ENCODE measurements at regions not wholly inside any gene's neighbourhood (a gene's known extent, or its start where the extent isn't known, plus 50 kb on each side); places are given as distances from the start of the nearest gene placed in this dataset.

DNA sequence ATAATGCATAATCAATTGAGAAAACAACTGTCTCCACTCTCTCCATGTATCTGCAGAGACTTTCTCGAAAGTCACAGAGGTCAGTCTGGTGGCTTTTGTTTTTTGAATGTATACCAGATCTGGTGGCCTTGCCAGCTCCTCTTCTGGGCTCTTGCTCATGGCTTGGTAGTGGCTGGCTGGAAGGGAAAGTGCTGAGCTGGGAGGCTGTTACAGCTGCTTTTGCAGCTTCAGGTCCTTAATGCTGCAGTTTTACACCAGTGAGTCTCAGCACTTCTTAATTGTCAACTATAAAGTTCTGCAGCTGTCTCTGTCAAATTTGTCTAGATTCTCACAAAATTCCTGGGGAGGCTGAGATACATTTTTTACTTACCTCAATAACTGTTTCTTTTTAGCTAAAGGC, 390.0 kb downstream of the GRXCR1 start:
- DNase-seq, result no peak
- no peaks in the 10 kb centered on the region for H3K9me3 ChIP-seq
- no peak overlapping the region for H3K27ac ChIP-seq
- no peak overlapping the region for H3K4me3 ChIP-seq
- TF ChIP-seq EP300 (IDR thresholded peaks at IDR 0.05) (no peak), POLR2A (IDR thresholded peaks at IDR 0.05) (no peak)
- TF ChIP-seq, protein P1, sequence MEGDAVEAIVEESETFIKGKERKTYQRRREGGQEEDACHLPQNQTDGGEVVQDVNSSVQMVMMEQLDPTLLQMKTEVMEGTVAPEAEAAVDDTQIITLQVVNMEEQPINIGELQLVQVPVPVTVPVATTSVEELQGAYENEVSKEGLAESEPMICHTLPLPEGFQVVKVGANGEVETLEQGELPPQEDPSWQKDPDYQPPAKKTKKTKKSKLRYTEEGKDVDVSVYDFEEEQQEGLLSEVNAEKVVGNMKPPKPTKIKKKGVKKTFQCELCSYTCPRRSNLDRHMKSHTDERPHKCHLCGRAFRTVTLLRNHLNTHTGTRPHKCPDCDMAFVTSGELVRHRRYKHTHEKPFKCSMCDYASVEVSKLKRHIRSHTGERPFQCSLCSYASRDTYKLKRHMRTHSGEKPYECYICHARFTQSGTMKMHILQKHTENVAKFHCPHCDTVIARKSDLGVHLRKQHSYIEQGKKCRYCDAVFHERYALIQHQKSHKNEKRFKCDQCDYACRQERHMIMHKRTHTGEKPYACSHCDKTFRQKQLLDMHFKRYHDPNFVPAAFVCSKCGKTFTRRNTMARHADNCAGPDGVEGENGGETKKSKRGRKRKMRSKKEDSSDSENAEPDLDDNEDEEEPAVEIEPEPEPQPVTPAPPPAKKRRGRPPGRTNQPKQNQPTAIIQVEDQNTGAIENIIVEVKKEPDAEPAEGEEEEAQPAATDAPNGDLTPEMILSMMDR (IDR thresholded peaks at IDR 0.05), result no peak
- no peaks in the 10 kb centered on the region for H3K27me3 ChIP-seq
- 78 to 90% (median 86%) methylated on average over 1 of the region's 1 CpG for WGBS, 3 donors
- H3K4me1 ChIP-seq (ENCODE audit: insufficient read depth), result no peaks in the 10 kb centered on the region
- intact Hi-C loops (cut with DNase I), result no loop called here
- no peaks in the 10 kb centered on the region for H3K36me3 ChIP-seq

DNA sequence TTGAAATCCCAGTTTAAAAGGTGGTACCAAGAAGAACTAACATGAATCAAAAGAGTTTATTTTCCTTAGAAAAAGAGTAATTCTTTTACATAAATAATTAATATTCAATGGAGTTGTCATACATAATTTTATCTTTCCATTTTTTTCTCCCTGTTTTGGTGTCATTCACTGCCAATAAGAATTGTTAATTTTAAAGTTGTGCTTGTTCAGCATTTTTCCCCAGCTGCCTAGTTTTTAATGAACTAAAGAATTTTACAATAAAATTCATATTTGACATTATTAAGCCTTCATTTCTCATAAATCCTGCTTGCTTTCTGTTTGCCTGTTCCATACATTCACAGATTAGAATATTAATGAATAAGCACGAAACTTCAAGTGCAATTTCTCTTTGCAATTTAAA, 393.6 kb downstream of the GRXCR1 start:
- no peak for DNase-seq
- Histone ChIP-seq H3K9me3 (no peaks in the 10 kb centered on the region), H3K27me3 (no peaks in the 10 kb centered on the region), H3K4me3 (no peak overlapping the region), H3K27ac (no peak overlapping the region), H3K4me1 (ENCODE audit: insufficient read depth) (no peaks in the 10 kb centered on the region), H3K36me3 (no peaks in the 10 kb centered on the region)
- TF ChIP-seq EP300 (IDR thresholded peaks at IDR 0.05), result no peak
- no peak for TF ChIP-seq POLR2A (IDR thresholded peaks at IDR 0.05)
- TF ChIP-seq, protein P1 (IDR thresholded peaks at IDR 0.05), result no peak
- WGBS, 3 donors, result 34 to 83% (median 46%) methylated on average over 1 of the region's 1 CpG
- intact Hi-C loops (cut with DNase I), result no loop called here

DNA sequence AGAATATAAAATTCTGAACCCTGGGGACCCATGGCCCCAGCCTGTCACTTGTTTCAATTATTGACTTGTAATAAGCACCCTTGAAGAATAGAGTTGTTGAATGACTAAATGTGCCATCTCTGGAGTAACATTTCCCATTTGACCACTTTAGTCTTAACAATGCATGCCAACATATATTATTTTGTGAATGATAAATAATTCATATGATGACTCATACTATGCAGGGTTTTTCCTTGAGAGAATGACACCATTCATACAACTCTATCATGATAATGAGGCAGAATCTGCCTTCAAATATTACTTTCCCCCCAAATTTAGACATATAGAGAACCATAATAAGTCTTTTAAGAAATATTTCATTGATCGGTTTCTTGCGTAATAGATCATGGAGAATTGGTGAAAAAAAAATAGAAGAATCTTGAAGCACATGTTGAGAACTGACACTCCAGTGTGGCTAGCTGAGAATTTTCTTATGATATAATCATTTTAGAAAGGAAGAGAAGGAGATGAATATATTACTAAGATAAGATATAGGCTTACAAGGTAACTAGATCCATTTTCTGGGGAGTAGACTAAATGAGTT, 404.5 kb downstream of the GRXCR1 start:
- intact Hi-C loops (cut with DNase I), result no loop called here
- Histone ChIP-seq H3K27ac (no peak overlapping the region), H3K4me1 (ENCODE audit: insufficient read depth) (no peaks in the 10 kb centered on the region), H3K36me3 (no peaks in the 10 kb centered on the region), H3K4me3 (no peak overlapping the region), H3K27me3 (no peaks in the 10 kb centered on the region), H3K9me3 (no peaks in the 10 kb centered on the region)
- WGBS, 3 donors, result 97 to 99% (median 98%) methylated on average over 2 of the region's 2 CpGs
- no peak for DNase-seq
- TF ChIP-seq EP300 (IDR thresholded peaks at IDR 0.05), result no peak
- TF ChIP-seq POLR2A (IDR thresholded peaks at IDR 0.05), result no peak
- TF ChIP-seq, protein P1 (IDR thresholded peaks at IDR 0.05), result no peak

DNA sequence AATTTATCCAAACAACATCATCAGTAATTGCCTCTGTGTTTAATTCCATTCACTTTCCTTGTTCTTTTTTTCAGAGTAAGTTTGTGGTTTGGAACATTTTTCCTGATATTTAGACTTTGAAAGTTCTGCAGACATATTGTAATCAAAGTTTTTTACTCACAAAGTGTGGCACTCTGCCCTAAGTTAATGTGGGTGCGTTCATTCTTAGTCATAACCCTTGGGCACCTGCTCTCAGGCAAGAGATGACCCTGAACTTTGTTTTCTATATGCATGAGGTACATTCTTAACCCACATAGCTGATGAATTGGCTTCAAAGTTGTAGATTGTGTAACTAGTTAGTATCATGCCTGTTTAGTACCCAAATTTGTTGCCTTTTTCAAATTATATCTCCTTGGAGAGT, 424.3 kb downstream of the GRXCR1 start:
- TF ChIP-seq POLR2A (IDR thresholded peaks at IDR 0.05) (no peak), EP300 (IDR thresholded peaks at IDR 0.05) (no peak)
- TF ChIP-seq, protein P1 (IDR thresholded peaks at IDR 0.05), result no peak

More for the DNA sequence above, 424.3 kb downstream of the GRXCR1 start:
- intact Hi-C loops (cut with DNase I), result no loop called here
- no peaks in the 10 kb centered on the region for H3K36me3 ChIP-seq
- H3K9me3 ChIP-seq, result no peaks in the 10 kb centered on the region
- H3K27ac ChIP-seq, result no peak overlapping the region
- H3K4me1 ChIP-seq (ENCODE audit: insufficient read depth), result no peaks in the 10 kb centered on the region
- DNase-seq, result no peak
- 4 to 15% (median 9%) methylated on average over 1 of the region's 1 CpG for WGBS, 3 donors
- no peak overlapping the region for H3K4me3 ChIP-seq
- no peaks in the 10 kb centered on the region for H3K27me3 ChIP-seq
